Activated CD4-positive, alpha-beta T cell treated with anti-CD3 and anti-CD28 coated beads, Interleukin-2, Interleukin-6, amounts not matched to agents 100 ng/mL and 50 ng/mL, durations not matched to agents 16 hours and 8 hours (primary cell): ENCODE measurements at regions not wholly inside any gene's neighbourhood (a gene's known extent, or its start where the extent isn't known, plus 50 kb on each side); places are given as distances from the start of the nearest gene placed in this dataset.
"Not testable (repeated sequence)": the region's sequence is repeated elsewhere in the genome, so short reads cannot be mapped to it uniquely, and the experiment has no call there.

Experiments
- DNase-seq: peaks from one replicate; pipeline ENCODE4 v3.0.0-alpha.2; 2020

DNA sequence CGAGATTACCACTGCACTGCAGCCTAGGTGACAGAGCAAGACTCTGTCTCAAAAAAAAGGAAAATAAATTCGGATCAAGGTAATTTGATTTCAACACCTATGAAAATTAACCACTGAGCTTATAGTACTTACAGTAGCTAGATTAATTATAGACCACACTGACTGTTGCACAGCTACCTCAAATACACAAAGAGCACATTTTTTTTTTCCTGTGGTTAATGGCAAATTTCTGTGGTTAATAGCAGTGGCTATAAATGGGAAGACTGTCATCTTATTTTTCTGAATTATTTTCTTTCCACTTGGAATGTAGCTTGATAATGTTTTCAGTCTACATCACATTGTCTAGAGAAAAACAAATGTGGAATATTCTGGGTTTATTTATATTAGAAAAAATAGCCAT, 1661.6 kb upstream of the PCDH7 start:
- DNase-seq = no peak

DNA sequence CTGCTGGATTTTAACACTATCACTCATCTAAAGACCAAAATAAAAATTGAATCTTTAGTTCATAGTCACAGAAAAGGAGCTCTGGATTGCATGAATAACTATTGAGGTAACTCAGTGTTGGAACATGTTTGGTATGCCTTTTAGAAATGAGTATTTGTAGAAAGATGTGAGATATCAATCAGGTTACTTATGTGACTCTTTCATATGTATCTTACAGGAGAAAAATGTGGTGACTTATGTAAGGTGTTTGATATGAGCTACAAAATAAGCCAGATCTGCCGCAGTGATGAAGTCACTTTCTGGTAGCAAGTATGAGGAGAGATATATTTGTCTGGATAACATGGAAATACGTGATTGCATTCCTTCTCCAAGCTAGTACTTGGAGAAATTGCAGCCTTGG, 1653.3 kb upstream of the PCDH7 start:
- DNase-seq = no peak

DNA sequence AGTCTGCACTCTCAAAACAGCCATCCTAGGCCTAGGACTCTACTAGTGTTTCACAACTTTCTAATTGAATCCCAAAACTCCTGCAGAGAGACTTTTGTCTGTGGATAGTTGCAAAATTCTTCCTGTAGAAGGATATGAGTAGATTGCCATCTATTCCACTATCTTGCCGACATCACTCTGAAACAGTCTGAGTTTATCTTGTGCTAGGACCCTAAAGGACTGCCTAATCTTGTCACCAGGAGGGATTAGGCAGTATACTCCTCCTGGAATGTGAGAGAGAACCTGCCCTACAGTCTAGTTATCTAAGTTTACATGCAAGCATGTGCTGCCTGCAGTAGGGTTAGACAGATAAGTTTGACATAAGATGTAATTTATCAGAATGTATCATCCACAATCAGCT, 1646.6 kb upstream of the PCDH7 start:
- no peak for DNase-seq

DNA sequence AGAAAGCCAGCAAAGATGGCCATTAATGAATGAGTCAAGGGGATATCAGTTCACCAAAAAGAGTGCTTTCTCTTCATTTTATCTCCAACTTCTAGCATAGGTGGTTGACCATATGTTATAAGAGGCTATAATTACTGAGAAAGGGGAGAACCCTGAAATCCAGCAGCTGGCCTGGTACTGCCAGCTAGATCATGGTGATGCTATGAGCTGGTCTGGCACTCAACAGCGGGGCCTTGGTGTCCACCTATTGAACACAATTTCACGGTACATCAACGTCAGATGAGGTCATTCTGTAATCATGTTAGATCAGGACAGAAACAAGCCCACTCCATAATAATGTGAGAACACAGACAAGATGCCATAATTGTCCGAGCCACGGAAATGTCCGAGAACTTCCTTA, 1644.8 kb upstream of the PCDH7 start:
- no peak for DNase-seq

DNA sequence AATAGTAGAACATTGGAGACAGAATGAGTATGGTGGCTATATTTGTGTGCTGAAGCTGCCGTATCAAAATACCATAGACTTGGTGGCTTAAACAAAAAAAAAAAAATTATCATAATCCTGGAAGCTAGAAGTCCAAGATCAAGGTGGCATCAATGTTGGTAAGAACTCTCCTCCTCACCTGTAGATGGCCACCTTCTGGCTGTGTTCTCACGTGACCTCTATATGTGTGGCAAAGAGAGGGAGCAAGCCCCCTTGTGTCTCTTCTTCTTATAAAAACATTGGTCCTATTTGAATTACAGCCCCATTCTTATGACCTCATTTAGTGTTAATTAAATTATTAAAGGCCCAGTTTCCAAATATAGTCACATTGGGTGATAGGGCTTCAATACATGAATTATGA, 1640.9 kb upstream of the PCDH7 start:
- no peak for DNase-seq

DNA sequence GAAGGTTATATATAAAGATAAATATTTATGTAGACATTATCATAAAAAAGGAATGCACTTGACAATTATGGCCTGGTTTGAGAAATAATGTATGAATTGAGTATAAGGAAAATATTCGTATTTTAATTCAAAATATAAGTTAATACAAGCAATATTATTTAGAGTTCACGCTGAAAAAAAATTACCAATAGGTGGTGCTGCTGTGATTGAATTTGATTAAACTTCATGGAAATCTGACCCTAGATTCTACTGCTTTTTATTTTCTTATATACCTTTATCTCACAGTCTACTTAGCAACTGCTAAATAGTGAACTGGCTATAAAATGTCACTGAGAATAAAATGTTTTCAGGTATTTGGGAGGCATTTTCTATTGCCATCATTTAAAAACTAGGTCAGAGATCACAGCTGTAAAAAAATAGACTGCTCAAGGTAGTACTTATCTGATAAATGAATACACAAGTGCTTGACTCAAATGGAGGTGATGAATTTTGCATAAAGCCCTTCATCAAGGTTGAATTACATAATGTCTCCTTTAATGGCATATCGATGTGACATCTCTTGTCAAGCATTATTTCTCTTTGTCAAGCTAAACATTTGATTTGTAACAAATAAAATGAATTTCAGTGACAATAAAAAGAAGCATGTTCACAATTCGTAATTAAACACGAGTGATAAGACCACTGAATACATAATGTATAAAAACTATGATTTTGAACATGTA, 1638.8 kb upstream of the PCDH7 start:
- no peak for DNase-seq

DNA sequence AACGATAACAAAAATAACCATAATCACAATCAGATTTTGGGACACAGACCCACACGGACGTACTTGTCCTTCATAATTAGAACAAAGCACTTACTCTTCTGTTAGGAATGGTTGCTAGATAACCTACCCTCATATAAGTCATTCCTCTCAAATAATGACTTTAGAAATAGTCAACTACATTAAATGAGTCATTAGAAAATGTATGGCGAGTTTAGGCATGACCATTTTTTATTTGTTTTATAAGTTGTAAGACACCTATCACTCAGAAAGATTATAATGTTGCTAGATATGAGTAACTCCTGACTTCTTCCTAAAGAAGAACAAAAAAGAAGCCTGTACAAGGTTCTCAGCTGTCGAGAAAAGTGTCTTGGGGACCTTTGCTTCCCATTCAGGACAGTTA, 1637.5 kb upstream of the PCDH7 start:
- no peak for DNase-seq

DNA sequence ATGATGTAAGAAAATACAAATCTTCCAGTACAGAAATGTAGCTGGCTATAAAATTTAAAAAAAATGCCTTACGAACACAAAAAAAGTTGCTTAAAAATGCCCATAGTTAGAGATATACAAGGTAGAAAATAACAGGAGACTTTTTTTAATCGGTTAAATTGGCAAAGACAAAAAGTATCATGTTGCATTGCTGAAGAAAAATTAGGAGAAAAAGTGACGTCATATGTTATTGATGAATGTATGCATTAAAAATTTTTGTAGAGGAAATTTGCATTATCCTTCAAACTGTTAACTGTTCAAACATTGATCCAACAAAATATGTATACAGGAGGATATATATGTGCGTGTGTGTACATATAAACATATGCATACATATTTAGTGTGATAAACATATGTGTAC, 1634.4 kb upstream of the PCDH7 start:
- DNase-seq = no peak

DNA sequence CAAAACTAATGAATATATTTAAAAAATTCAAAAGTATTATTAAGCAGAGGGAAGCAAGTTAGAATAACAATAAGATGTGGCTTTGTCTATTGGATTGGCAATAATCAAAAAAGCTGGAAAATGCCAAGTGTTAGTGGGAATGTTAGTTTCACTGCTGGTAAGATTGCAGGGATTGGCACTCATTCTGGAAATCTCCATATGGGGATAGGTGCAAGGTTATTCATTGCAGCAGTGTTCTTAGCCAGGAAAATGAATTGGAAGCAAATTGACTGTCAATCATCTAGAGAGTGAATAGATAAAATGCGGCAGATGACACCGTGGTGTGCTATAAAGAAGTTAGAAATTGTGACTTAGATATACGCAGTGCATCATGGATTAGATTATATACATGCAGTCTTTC, 1615.5 kb upstream of the PCDH7 start:
- no peak for DNase-seq

DNA sequence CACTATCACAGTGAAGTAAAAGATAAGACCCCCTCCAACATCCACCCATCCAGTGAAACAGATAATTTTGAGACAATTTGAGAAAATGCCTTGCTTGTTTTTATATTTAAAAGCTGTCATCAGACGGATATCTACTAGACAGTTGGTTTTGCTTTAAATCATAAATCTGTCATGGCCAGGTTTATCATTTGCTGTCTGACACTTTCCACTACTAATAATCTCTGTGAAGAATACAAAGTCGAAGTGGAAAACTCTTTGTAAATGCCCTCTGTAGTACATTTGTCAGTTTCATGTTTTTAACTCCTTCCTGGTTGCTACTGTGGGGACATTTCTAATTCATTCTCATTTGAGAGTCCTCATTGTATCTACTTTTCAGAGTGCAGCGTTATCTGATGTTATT, 1606.2 kb upstream of the PCDH7 start:
- no peak for DNase-seq

DNA sequence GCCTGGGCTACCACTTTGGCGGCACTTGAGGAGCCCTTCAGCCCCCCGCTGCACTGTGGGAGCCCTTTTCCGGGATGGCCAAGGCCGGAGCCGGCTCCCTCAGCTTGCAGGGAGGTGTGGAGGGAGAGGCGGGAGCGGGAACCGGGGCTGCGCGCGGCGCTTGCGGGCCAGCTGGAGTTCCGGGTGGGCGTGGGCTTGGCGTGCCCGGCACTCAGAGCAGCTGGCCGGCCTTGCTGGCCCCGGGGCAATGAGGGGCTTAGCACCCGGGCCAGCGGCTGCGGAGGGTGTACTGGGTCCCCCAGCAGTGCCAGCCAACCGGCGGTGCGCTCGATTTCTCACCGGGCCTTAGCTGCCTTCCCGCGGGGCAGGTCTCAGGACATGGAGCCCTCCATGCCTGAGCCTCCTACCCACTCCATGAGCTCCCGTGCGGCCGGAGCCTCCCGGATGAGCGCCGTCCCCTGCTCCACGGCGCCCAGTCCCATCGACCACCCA, 1602.9 kb upstream of the PCDH7 start:
- not testable (repeated sequence) for DNase-seq

DNA sequence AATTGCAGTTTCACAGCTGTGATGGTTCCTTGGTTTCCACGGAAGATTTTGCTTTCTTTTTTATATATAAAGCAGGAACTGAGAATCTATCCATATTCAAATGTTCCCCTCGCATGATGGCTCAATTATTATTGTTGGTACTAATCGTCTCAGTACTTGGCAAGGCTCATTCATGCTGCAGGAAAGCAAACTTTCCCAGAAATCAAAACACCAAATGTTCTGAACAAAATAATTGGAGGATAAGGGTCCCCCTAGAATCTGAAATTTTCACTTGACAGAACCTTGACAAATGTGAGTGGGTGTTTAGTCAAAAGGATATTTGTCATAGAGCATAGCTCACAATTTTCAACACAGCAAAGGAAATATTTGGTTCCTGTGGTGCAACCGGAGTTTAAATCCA, 1598.6 kb upstream of the PCDH7 start:
- DNase-seq = no peak

DNA sequence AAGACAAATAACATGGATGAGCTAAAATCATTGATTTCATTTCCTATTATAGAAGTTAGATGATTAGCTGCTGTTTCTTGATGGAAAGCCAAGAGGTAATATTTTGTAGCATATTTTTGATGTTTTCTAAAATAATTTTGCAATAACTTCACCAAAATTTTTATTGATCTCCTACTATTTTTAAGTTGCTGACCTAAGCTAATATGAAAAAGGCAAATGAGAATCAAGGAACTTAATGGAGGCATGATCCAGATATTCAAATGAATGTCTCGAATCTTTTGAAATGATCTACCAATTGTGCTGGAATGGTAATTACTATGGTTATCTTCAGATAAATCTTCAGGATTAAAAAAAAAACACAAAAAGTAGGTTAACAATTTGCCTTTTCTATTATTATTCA, 1591.4 kb upstream of the PCDH7 start:
- no peak for DNase-seq

DNA sequence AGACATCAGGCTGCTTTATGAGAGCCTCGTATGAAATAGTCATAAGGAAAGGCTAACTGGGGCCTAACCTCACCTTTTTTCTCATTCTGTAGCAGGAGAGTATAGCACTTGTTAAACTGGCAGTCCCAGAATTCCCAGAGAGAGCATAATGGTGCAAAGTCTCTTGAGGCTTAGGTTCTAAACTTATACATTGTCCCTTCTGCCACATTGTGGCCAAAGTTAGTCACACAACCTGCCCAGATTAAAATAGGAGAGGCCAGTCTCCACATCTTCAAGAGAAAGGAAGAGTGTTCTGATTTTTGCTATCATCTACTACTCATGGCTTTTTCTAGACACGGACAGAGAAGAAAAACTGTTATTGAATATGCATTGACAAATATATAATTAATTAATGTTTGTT, 1588.9 kb upstream of the PCDH7 start:
- DNase-seq = no peak

DNA sequence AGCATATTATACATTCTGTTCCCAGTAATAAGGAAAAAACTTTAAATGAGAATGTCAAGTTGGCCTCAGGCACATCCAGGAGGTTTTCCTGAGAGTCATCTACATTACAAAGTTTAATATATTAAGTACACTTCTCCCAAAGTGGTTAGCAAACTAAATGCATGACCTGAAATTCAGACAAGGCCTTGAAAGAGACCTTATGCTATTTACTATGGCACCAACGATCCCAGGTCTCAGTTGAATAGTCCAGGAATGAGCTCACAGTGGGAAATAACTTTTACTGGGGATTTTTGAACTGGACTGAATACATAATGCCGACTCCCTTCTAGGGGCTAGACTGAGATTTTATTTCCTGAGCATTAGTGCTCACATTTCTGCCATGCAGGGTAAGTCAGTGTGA, 1577.5 kb upstream of the PCDH7 start:
- no peak for DNase-seq

DNA sequence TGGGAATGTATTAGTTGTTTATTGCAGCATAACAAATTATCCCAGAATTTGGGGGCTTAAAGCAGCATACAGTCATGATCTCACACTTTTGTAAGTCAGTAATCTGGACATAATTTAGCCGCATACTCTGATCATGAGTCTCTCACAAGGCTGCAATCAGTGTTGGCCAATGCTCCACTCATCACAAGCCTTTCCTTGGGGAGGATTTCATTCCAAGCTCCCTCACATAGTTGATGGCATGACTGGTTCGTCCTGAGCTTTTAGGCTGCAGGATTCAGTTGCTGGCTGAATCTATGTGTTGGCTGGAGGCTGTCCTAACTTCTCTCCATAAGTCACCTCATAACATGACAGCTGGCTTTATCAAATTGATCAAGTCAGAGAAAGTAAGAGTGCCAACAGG, 1568.6 kb upstream of the PCDH7 start:
- no peak for DNase-seq

DNA sequence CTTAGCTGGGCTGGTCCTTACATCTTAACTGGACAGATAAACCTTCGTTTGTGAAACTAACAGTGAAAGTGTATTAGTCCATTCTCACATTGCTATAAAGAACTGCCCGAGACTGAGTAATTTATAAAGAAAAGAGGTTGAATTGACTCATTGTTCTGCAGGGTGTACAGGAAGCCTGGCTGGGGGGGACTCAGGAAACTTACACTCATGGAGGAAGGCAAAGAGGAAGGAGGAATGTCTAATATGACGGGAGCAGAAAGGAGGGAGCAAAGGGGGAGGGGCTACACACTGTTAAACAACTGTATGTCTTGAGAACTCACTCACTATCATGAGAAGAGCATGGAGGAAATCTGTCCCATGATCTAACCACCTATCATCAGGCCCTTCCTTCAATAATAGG, 1566.5 kb upstream of the PCDH7 start:
- DNase-seq = no peak

DNA sequence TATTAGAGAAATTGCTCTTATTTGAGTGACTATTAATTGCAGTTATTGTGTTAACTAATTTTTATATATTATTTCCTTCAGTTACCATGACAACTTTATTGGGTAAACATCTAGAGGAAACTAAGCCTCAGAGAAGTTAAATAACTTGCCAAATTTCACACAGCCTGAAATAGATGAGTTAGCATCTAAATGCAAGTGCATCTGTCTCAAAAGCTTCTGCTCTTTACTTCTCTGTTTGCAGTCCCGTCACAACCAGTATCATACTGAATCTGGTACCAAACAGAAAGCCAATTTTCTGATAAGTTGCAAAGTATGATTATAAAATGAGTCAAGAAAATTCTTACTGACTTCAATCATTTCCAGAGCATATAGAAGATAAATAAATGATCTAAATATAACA, 1544.9 kb upstream of the PCDH7 start:
- DNase-seq = no peak

DNA sequence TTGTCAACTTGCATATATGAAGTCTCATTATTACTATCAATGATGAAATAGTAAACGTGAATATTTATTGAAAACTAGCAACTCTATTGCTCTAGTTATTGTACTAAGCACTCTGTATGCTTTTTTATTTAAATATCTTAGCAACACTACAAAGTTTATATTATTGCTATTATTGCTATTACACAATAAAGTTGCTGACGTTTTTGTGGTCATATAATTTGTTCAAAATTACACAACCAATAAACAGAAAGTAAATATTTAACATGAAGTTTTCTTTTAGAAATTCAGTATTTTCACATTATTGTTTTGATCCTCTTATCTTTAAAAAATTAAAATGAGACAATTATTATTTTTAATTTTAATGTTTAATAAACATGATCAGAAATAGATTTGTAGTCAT, 1521.1 kb upstream of the PCDH7 start:
- DNase-seq = no peak

DNA sequence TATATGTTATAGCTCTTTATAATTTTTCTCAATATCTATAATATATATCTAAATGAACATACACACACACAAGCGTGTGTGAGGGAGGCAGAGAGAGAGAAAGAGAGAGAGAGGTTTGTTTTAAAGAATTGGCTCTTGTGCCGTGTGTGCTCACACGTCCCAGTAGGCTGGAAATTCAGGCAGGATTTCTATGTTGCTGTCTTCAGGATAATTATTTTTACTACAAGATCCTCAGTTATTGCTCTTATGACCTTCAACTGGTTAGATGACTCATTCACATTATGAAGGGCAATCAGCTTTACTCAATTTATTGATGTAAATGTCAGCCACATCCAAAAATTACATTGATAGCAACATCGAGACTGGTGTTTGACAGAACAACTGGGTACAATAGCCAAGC, 1520.7 kb upstream of the PCDH7 start:
- no peak for DNase-seq

DNA sequence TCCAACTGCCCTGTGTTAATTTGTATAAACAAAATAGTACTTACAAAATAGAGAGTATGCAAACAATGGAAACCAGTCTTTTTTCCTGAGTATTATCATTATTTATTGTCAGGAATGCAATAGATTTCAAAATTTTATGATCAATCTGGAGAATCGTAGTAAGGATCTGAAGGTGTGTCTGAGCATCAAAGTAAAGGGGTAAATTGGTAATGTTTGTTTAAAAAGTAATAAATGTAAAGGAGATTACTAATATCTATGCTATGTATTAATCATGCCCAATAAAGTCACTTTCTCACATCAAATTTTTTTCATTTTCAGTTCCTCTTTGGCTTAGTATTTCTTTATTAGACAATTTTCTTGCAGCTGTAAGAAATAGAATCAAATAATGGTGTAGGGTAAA, 1507.1 kb upstream of the PCDH7 start:
- DNase-seq = no peak

DNA sequence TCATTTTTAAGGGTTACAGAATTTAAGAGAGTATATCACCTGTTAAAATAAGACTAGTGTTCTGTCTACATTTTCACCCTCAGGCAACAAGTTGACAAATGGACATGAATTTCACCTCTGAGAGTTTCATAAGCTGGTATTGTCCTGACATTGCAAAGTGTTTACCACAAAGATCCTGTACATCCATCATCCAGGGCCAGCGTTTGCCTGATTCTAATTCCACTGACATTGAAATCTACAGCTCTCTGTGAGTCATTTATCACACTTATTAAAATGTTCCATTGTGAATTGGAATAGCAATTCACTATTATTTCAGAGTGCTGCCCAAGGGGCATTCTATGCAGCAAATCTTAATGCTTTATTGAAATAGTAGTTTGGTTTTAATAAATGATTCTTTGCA, 1499.4 kb upstream of the PCDH7 start:
- DNase-seq = no peak

DNA sequence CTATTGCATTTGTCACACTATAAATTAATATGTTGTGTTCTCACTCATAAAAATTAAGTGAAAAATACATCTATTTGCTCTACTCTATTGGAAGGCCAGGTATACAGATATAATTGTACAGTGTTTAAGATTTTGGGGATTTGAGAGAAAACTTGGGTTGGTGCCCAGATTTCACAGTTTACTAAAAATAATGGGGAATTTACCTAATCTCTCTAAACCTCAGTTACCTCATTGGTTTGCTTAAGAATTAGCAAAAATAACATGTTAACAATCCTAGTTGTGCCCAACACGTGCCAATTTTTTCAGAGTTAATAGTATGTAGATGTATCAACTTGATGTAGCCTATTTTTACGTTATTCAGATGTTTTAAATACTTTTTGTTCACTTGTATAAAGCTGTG, 1495.3 kb upstream of the PCDH7 start:
- DNase-seq = no peak

DNA sequence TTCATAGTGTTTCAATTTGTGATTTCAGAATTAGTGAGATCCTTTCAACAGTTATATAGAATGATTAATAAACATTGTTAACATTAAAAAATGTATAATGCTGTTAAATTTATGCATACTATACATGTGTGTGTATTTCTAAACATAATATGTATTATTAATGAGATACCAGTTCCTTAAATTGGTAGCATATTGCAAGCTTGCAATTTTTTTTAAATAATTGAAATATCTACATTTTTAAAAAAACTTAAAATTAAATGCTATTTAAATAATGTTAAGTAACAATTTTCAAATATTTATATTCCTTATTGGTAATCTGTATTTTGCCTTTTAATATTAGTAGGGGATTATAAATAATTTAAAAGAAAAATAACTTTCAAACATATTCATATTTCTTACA, 1479.5 kb upstream of the PCDH7 start:
- no peak for DNase-seq

DNA sequence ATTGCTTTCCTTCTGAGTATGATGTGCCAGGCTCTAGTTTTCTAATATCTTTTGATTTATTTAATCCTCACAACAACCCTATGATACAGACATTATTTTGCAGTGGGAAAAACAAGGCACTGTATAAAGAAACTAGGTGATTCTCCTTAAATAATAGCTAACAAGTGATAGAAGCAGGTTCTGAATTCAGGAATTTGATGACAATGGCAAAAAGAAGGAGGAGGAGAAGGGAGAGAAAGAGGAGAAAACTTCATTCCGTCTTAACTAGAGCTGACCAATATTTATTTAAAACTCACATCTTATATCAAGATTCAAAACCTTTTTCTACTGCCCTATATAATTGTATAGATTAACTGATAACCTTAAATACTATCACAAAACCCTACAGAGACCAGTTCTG, 1477.1 kb upstream of the PCDH7 start:
- DNase-seq = no peak

DNA sequence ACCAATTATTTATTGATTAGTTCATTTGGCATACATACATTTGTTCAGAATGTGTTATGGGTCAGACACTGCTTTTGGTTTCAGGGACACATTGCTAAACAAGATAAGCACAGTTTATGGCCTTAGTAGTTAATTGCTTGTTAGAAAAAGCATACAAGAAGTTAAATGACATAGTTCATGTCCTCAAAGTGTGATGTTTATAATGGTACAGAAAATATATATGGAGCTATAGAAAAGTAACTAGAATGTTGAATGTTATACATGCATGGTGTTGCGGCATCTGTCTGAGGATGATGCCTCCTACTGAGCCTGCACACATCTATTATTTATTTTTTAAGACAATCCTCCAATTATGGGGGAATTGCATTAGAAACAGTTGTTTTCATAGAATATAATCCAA, 1476.3 kb upstream of the PCDH7 start:
- no peak for DNase-seq
